HG02885 (cell line): ENCODE measurements at regions not wholly inside any gene's neighbourhood (a gene's known extent, or its start where the extent isn't known, plus 50 kb on each side); places are given as distances from the start of the nearest gene placed in this dataset.
"Not testable (repeated sequence)": the region's sequence is repeated elsewhere in the genome, so short reads cannot be mapped to it uniquely, and the experiment has no call there.

Experiments
- ATAC-seq: cut with Tn5 transposase; IDR thresholded peaks from one replicate; pipeline ENCODE4 v1.9.1; 2021; ENCODE audit warnings: mild to moderate bottlenecking; ENCODE audit not compliant: unreplicated experiment, poor library complexity

GRCh38 chr6:4348462-4349112 is 213.2 kb upstream of the ECI2 start:
- ATAC-seq: peak; percentile 61

DNA sequence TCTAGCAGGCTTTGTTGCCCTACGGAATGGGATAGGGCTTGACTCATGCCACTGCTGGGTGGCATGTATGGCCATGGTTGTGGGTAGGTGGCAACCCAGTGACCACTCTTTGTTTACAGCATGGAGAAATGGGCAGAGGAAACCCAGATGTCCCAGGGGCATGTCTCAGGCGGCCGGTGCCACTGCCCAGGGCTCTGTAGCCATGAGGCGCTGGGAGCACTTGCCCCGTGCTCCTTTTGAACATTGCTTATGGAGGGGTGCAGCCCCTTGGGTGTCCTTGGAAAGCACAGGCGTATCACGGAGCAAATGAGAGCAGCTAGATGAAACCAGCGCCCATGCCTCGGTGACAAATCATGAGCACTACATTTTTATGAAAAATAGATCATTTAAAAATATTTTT is 212.5 kb upstream of the ECI2 start:
- no peak for ATAC-seq

- no peak for ATAC-seq
These were observed 211.4 kb upstream of the ECI2 start for GRCh38 chr6:4346659-4347333.

DNA sequence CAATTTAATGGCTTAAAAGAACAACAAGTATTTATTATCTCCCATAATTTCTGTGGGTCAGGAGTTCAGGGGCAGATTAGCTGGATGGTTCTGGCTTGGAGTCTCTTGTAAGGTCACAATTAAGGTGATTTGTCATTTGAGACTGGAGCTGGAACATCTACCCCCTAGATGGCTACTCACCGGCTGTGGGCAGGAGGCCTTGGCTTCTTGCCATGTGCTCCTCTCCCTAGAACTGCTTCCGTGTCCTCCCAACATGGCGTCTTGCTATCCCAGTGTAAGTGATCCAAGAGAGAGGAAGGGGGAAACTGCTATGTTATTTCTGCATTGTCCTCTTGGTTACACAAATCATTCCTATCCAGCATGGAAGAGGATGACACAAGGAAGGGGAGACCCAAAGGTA is 210.2 kb upstream of the ECI2 start:
- no peak for ATAC-seq

DNA sequence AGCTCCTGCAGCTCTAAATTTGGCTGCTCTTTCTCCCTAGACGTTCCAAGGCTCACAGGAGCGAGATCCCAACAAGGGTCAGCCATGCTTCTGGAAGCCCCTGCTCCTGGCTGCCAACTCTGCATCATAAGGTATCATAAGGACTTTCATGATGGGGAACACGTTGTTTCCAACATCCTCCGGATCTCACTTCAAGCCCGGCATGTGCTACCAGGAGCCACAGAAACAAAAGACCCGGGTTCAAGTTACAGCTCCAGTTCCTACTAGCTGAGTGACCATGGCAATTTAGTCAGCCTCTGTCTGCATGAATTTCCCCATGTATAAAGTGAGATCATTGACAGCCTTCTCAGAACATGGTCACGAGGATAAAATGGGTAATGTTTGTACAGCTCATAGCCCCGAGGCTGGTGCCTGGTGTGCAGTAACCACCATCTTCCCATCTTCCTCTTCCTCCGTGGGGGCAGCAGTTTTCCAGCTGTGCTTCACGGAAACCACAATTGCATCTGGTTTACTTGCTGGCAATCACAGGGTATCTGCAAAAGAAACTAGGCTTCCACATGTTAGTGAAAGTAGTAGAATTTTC is 209.0 kb upstream of the ECI2 start:
- ATAC-seq: no peak

DNA sequence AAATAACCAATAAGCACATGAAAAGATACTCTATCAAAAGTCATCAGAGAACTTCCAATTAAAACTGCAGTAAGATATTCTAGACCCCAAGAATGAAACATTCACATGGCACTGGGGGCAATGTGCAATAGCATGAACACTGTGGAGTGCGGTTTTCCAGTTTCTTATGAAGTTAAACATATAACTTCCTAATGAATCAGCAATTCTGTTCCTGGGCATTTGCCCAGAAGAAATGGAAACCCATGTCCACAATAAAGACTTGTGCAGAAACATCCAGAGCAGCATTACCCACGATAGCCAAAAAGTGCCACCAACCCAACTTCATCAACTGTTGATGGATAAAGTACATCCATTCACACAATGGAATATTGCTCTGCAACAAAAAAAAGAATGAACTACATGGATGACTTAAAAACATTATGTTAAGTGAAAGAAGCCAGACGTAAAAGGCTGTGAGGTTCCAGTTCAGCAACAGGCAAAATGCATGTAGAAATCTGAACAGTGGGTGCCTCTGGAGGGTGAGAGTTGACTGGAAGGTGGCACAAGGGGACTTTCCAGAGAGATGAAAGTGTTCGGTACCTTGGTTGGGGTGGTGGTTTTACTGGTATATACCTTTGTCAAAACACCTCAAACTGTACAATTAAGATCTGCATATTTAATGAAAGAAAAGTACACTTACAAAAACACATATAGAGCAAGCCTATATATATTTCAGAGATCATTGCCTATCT is 207.2 kb upstream of the ECI2 start:
- no peak for ATAC-seq

DNA sequence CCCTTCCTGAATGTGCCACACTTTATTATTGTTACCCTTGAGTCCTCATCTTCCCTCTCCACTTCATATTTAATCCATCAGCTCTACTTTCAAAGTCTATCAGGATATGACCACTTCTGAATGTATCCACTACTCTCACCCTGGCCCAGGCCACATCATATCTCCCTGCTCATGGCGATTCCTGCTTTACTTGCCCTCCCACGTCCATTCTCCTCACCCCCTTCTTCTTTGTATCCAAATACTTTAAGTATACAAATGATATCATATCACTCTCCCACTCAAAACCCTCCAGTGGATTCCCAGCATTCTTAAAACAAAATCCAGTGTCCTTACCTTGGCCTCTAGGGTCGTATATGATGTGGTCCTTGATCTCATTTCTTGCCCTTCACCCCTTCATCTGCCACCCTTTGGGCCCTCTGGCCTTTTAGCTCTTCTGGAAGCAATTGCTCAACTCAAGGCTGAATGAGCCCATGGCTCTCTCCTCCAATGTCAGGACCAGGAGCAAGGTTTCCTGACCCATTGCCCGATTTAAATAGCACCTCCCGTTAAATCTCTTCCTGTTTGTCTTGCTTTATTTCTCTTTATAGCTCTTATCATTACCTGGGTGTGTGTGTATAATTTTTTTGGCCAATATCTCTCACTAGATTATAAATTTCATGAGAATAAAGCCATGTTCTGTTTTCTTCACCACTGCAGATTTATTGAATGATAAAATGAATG is 205.9 kb upstream of the ECI2 start:
- no peak for ATAC-seq

DNA sequence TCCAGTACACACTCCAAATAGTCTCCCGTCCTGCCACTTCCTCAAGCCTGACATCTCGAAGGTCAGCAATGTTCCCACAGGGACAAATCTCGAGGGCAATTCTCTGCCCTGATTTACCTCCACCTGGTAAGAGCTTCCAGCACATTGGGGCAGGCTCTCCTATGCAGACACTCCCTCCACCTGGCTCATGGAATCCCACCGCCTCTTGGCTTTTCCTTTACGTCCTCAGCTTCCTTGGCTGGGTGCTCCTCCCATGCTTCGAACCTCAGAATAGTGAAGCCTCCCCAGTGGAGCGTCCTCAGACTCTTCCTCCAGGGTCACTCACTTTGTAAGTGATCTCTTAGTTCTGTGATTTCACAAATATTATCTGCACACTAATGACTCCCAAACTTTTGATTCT is 205.2 kb upstream of the ECI2 start:
- no peak for ATAC-seq

DNA sequence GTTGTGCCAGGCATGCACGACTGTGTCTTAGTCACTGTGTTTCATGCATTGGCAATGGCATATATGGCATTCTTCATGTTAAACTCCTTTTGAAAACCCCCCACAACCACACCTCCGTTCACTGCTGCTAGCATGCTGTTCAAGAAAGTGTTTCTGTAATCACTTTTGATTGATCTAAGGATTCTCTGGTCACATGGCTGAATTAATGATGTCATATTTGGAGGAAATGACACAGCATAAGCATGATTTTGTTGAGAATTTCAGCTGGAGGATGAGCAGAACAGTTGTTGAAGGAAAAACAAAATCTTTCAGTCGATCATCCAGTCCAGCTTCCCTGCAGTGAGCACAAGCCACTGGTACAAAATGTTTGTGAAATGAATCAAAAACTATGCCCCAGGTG is 203.5 kb upstream of the ECI2 start:
- ATAC-seq: no peak

DNA sequence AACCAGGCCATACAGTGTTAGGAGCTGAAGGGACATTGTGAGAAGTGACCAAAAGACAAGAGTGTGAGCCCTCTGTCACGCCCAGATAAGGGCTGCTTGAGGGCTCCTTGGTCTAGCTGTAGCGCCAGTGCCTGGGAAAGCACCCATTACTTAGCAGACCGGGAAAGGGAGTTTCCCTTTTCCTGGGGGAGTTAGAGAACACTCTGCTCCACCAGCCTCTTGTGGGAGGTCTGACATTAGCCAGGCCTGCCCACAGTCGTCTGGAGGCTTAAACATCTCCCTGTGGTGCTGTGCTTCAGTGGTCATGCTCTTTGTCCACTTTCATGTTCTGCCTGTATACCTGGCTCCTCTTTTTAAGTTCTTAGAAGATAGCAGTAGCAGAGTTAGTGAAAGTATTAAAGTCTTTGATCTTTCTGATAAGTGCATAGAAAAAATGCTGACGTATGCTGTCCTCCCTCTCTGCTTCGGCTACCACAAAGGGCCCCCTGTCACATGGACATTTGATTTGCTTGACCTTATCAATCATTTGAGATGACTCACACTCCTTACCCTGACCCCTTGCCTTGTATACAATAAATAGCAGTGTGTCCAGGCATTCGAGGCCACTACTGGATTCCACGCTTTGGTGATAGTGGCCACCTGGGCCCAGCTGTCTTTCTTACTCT is 201.5 kb upstream of the ECI2 start:
- no peak for ATAC-seq

DNA sequence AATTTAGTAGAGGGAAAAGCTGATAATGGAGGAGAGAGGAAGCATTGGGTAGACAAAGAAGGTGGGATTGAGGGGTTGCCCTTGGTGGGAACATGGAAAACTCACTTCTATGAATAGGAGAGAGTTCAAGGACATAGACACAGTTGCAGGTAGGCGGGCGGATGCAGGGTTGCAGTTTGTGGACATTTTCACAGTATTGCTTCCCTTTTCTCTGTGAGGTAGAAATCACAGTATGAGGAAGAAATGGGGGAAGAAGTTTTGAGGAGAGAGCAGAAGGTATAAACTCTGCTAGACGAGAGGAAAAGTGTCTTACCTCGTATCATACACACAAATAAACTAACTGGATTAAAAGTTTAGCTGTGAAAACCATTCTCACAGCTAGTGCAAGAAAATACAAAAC is 200.7 kb upstream of the ECI2 start:
- no peak for ATAC-seq

- not testable (repeated sequence) for ATAC-seq
These were observed 198.9 kb upstream of the ECI2 start for GRCh38 chr6:4334158-4334740.

GRCh38 chr6:4327841-4328240 is 192.5 kb upstream of the ECI2 start:
- no peak for ATAC-seq

DNA sequence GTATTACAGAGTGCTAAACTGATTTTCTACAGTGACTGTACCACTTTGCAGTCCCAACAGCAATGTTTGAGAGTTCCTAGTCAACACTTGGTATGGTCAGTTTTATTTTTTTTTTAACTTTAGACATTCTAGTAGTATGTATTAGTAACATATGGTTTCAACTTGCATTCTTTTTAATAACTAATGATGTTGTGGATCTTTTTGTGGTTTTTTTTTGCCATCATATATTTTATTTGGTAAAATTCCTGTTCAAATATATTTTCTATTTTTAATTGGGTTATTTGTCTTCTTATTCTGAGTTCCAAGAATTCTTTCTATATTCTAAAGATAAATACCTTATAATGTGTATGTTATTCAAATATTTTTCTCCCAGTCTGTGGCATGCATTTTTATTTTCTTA is 189.4 kb upstream of the ECI2 start:
- ATAC-seq: no peak

DNA sequence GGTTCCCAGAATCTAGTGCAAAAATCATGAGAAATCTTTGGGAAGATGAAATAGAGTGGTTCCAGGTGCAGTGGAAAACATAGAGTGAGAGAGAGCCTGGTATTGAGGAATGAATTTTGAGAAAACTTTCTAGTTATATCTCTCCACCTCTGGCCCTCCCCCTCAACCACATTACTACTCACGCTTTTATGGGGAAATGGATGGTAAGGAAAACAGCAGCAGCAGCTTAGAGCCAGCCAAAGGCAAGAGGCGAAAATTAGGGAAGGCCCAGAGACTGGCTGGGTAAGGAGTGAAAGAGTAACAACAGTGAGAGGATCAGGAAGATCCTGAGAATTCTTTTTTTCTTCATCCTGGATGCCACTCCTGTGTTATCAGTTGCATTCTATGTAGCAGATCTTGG is 187.9 kb upstream of the ECI2 start:
- no peak for ATAC-seq

GRCh38 chr6:4322846-4323309 is 187.5 kb upstream of the ECI2 start:
- ATAC-seq: no peak

GRCh38 chr6:4322134-4322845 is 186.9 kb upstream of the ECI2 start:
- no peak for ATAC-seq

GRCh38 chr6:4320860-4321259 is 185.5 kb upstream of the ECI2 start:
- no peak for ATAC-seq
